ENCODE measurements at regions not wholly inside any gene's neighbourhood (a gene's known extent, or its start where the extent isn't known, plus 50 kb on each side); places are given as distances from the start of the nearest gene placed in this dataset.

DNA sequence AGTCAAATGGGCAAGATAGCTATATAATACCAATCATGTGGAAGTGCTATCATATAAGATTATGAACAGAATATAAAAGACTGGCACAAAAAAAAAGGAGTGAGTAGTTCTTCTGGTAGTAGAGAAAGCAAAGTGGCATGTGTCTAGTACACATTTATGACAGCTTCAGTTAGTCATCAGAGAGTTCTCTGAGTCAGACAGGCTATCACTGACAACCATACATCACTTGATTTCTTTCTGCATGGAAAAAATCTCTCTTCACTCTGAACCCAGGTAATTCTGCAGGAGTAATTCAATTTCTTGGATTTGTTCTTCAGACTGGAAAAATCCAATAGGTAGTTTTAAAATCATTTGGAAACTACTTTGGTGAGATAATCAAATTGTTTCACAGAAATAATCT lies 286.8 kb upstream of the ANO3 start:
- TF ChIP-seq, protein P1, sequence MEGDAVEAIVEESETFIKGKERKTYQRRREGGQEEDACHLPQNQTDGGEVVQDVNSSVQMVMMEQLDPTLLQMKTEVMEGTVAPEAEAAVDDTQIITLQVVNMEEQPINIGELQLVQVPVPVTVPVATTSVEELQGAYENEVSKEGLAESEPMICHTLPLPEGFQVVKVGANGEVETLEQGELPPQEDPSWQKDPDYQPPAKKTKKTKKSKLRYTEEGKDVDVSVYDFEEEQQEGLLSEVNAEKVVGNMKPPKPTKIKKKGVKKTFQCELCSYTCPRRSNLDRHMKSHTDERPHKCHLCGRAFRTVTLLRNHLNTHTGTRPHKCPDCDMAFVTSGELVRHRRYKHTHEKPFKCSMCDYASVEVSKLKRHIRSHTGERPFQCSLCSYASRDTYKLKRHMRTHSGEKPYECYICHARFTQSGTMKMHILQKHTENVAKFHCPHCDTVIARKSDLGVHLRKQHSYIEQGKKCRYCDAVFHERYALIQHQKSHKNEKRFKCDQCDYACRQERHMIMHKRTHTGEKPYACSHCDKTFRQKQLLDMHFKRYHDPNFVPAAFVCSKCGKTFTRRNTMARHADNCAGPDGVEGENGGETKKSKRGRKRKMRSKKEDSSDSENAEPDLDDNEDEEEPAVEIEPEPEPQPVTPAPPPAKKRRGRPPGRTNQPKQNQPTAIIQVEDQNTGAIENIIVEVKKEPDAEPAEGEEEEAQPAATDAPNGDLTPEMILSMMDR (IDR thresholded peaks at IDR 0.05; ENCODE audit: insufficient read depth, low read length), result no peak
- TF ChIP-seq, protein P2, sequence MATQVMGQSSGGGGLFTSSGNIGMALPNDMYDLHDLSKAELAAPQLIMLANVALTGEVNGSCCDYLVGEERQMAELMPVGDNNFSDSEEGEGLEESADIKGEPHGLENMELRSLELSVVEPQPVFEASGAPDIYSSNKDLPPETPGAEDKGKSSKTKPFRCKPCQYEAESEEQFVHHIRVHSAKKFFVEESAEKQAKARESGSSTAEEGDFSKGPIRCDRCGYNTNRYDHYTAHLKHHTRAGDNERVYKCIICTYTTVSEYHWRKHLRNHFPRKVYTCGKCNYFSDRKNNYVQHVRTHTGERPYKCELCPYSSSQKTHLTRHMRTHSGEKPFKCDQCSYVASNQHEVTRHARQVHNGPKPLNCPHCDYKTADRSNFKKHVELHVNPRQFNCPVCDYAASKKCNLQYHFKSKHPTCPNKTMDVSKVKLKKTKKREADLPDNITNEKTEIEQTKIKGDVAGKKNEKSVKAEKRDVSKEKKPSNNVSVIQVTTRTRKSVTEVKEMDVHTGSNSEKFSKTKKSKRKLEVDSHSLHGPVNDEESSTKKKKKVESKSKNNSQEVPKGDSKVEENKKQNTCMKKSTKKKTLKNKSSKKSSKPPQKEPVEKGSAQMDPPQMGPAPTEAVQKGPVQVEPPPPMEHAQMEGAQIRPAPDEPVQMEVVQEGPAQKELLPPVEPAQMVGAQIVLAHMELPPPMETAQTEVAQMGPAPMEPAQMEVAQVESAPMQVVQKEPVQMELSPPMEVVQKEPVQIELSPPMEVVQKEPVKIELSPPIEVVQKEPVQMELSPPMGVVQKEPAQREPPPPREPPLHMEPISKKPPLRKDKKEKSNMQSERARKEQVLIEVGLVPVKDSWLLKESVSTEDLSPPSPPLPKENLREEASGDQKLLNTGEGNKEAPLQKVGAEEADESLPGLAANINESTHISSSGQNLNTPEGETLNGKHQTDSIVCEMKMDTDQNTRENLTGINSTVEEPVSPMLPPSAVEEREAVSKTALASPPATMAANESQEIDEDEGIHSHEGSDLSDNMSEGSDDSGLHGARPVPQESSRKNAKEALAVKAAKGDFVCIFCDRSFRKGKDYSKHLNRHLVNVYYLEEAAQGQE (IDR thresholded peaks at IDR 0.05; ENCODE audit: insufficient replicate concordance, low read depth), result no peak
- TF ChIP-seq SPI1 (IDR thresholded peaks at IDR 0.05; ENCODE audit: borderline replicate concordance, low read depth), result no peak
- no peak for TF ChIP-seq GABPA (IDR thresholded peaks at IDR 0.05; ENCODE audit: low read depth)
